HepG2 (cell line): ENCODE measurements at regions not wholly inside any gene's neighbourhood (a gene's known extent, or its start where the extent isn't known, plus 50 kb on each side); places are given as distances from the start of the nearest gene placed in this dataset.

Experiments used
- ATAC-seq: fragments of 200-7000 bp; cut with Tn5 transposase; 3 replicates; pipeline ENCODE4 v1.9.1; 2020; ENCODE audit warnings: mild to moderate bottlenecking, moderate library complexity
- BruUV-seq: library from RNA; stranded (reverse); fragments of 400-500 nt; replicated peaks from 2 replicates; lab custom pipeline; 2021; lab: Mats Ljungman, UMichigan
- CTCF ChIA-PET: fragments of 300-600 bp; formaldehyde crosslinking; extraction: SDS; loops from one replicate; lab custom pipeline; 2021; ENCODE audit warnings: low total read pairs, inconsistent platforms, low intra/inter-chr PET ratio; lab: Yijun Ruan, JAX
- POLR2A ChIA-PET: fragments of 350-600 bp; sonication (Branson Sonifier 250); formaldehyde crosslinking; loops from one replicate; lab custom pipeline; 2020; ENCODE audit warnings: antibody characterized with exemption, inconsistent platforms; lab: Yijun Ruan, JAX
- DNase-seq: peaks from one replicate; pipeline ENCODE4 v3.0.0-alpha.2; 2015; ENCODE audit warnings: low spot score
- FAIRE-seq: peaks from 3 replicates; lab custom pipeline; 2011; peaks lifted over from hg19 to GRCh38; lab: Jason Lieb, UNC
- H2AFZ ChIP-seq: one replicate; pipeline ENCODE4 v1.6.1; 2011; ENCODE audit warnings: low read length, inconsistent platforms
- H3K27ac ChIP-seq: fragments of 300-600 bp; 3 replicates; pipeline ENCODE4 v1.8.0; 2011; ENCODE audit warnings: mixed run types, mild to moderate bottlenecking, mixed read lengths, low read length, inconsistent platforms; ENCODE audit not compliant: insufficient read depth; ENCODE audit errors: extremely low read length
- H3K27me3 ChIP-seq, 2 experiments: fragments of 200-600 bp in 1 of 2; 2 replicates in 1 of 2; 3 replicates in 1 of 2; pipeline versions ENCODE4 v1.6.0 to v1.8.0; 2011; ENCODE audit warnings: low read length in 2 of 2, mild to moderate bottlenecking in 2 of 2, moderate library complexity in 2 of 2, inconsistent platforms in 1 of 2; ENCODE audit not compliant: insufficient read depth in 2 of 2, control insufficient read depth in 1 of 2
- H3K36me3 ChIP-seq, 2 experiments: fragments of 200-600 bp in 1 of 2; replicated peaks in 1 of 2; 2 replicates in 1 of 2; 3 replicates in 1 of 2; pipeline versions ENCODE4 v1.5.1 to v1.8.0; 2011; ENCODE audit warnings: low read length in 2 of 2, inconsistent platforms in 1 of 2; ENCODE audit not compliant: insufficient read depth in 2 of 2, control insufficient read depth in 1 of 2
- H3K4me1 ChIP-seq: 2 replicates; pipeline ENCODE4 v1.5.1; 2012; ENCODE audit warnings: low read length, inconsistent platforms; ENCODE audit not compliant: insufficient read depth
- H3K4me2 ChIP-seq: 2 replicates; pipeline ENCODE4 v1.6.0; 2011; ENCODE audit warnings: low read depth, low read length, inconsistent platforms
- H3K4me3 ChIP-seq, 3 experiments: fragments of 200-600 bp in 1 of 3; sonication (generic), shearing (Covaris generic) in 1 of 3; replicated peaks in 1 of 3; 2 replicates each; pipeline ENCODE4 v1.5.1; 2011 to 2016; ENCODE audit warnings: low read length in 3 of 3, inconsistent platforms in 2 of 3, low read depth in 2 of 3, mild to moderate bottlenecking in 2 of 3, control low read depth in 1 of 3, mixed read lengths in 1 of 3; ENCODE audit not compliant: insufficient read depth in 1 of 3
- H3K79me2 ChIP-seq: one replicate; pipeline ENCODE4 v1.6.1; 2011; ENCODE audit warnings: low read length, inconsistent platforms; ENCODE audit not compliant: insufficient read depth
- H3K9ac ChIP-seq: 2 replicates; pipeline ENCODE4 v1.6.0; 2011; ENCODE audit warnings: mild to moderate bottlenecking, low read depth, low read length, inconsistent platforms; ENCODE audit not compliant: insufficient read depth
- H3K9me3 ChIP-seq: 2 replicates; pipeline ENCODE4 v1.5.1; 2012; ENCODE audit warnings: mild to moderate bottlenecking, low read length
- H4K20me1 ChIP-seq: 2 replicates; pipeline ENCODE4 v1.6.0; 2011; ENCODE audit warnings: inconsistent platforms, mild to moderate bottlenecking, low read length, moderate library complexity; ENCODE audit not compliant: insufficient read depth
- AHDC1 ChIP-seq: sonication (generic); formaldehyde crosslinking; IDR thresholded peaks from 2 replicates; pipeline ENCODE4 v1.5.1; 2020; ENCODE audit warnings: mild to moderate bottlenecking, missing genetic modification reagents, borderline replicate concordance
- HBP1 ChIP-seq: IDR thresholded peaks from 2 replicates; pipeline ENCODE4 v1.6.1; 2016; ENCODE audit warnings: low read depth, control low read depth
- WGBS: methylation state at CpG from one replicate; pipeline ENCODE4 v1.1.6; 2017; ENCODE audit warnings: low lambda C conversion rate; 5-methylcytosine and 5-hydroxymethylcytosine counted together
- in situ Hi-C: cut with HindIII; loops from 2 replicates; pipeline ENCODE4 v1.10.0; 2017; ENCODE audit warnings: low pct_unique_long_range_greater_than_20kb; ENCODE audit not compliant: extremely low pct_ligation_motif_present
- intact Hi-C: fragments of 100-400 bp; cut with micrococcal nuclease; formaldehyde crosslinking; loops from one replicate; pipeline ENCODE4 v1.10.0; 2022; ENCODE audit not compliant: unreplicated experiment

GRCh38 chr3:34858067-34858660 is 781.2 kb upstream of the ARPP21 start:
- no peaks in the 10 kb centered on the region for H3K4me1 ChIP-seq
- H3K9me3 ChIP-seq: no peaks in the 10 kb centered on the region
- H3K9ac ChIP-seq: no peak overlapping the region
- no peak overlapping the region for H3K27ac ChIP-seq
- no peak for TF ChIP-seq AHDC1 (CRISPR knock-in tag)
- no peak for TF ChIP-seq HBP1 (CRISPR knock-in tag)
- no peaks in the 10 kb centered on the region for H3K79me2 ChIP-seq
- BruUV-seq: no TSS peak
- ATAC-seq: no peak
- 2% methylated on average over 3 of the region's 3 CpGs for WGBS
- no peak overlapping the region for H3K4me2 ChIP-seq
- in situ Hi-C loops: no loop called here
- DNase-seq: no peak
- POLR2A ChIA-PET: no interaction called here
- H2AFZ ChIP-seq: no peak overlapping the region
- intact Hi-C loops: no loop called here
- FAIRE-seq: no peak
- H4K20me1 ChIP-seq: no peaks in the 10 kb centered on the region
- CTCF ChIA-PET: no interaction called here
- H3K27me3 ChIP-seq: no peaks in the 10 kb centered on the region; a peak in 1 of 5 replicates
- no peaks in the 10 kb centered on the region for H3K36me3 ChIP-seq
- no peak overlapping the region for H3K4me3 ChIP-seq
